OCI-LY7 (cell line): ENCODE measurements at regions not wholly inside any gene's neighbourhood (a gene's known extent, or its start where the extent isn't known, plus 50 kb on each side); places are given as distances from the start of the nearest gene placed in this dataset.

ENCODE experiments used
- BruUV-seq: library from RNA; stranded (reverse); fragments of 400-500 nt; replicated peaks from 2 replicates; lab custom pipeline; 2021; lab: Mats Ljungman, UMichigan
- CTCF ChIA-PET: fragments of 300-600 bp; sonication (Branson Sonifier 250); formaldehyde crosslinking; loops from one replicate; lab custom pipeline; 2022; ENCODE audit warnings: antibody characterized with exemption; ENCODE audit not compliant: unreplicated experiment; lab: Charles Lee
- POLR2A ChIA-PET: fragments of 300-600 bp; sonication (Branson Sonifier 250); formaldehyde crosslinking; loops from one replicate; lab custom pipeline; 2022; ENCODE audit warnings: antibody characterized with exemption; lab: Charles Lee
- DNase-seq: peaks from one replicate; pipeline ENCODE4 v3.0.0-alpha.2; 2015; ENCODE audit warnings: low spot score
- H2AFZ ChIP-seq: fragments of 200-600 bp; sonication (generic), shearing (Covaris generic); 2 replicates; pipeline ENCODE4 v1.6.1; 2014; ENCODE audit warnings: mild to moderate bottlenecking, antibody characterized with exemption, low read length, moderate library complexity
- H3K27ac ChIP-seq: fragments of 200-600 bp; sonication (generic); 2 replicates; pipeline ENCODE4 v1.5.1; 2014; ENCODE audit warnings: mixed run types, low read depth, mild to moderate bottlenecking, moderate library complexity, low read length, inconsistent platforms; ENCODE audit not compliant: poor library complexity, severe bottlenecking
- H3K36me3 ChIP-seq: fragments of 200-600 bp; sonication (generic); 2 replicates; pipeline ENCODE4 v1.6.1; 2014; ENCODE audit warnings: mild to moderate bottlenecking, antibody characterized with exemption, low read length, moderate library complexity, mixed read lengths; ENCODE audit not compliant: insufficient read depth
- H3K4me1 ChIP-seq: fragments of 200-600 bp; sonication (generic); 2 replicates; pipeline ENCODE4 v1.5.1; 2014; ENCODE audit warnings: mild to moderate bottlenecking, low read length; ENCODE audit not compliant: insufficient read depth, poor library complexity, severe bottlenecking
- H3K4me2 ChIP-seq: fragments of 200-600 bp; sonication (generic); 2 replicates; pipeline ENCODE4 v1.6.1; 2014; ENCODE audit warnings: mild to moderate bottlenecking, low read length
- H3K4me3 ChIP-seq: fragments of 200-600 bp; sonication (generic); 2 replicates; pipeline ENCODE4 v1.5.1; 2014; ENCODE audit warnings: mild to moderate bottlenecking, low read depth, low read length; ENCODE audit not compliant: poor library complexity, severe bottlenecking
- H3K79me2 ChIP-seq: fragments of 200-600 bp; sonication (generic); 2 replicates; pipeline ENCODE4 v1.6.1; 2016; ENCODE audit warnings: low read depth, mild to moderate bottlenecking, low read length, moderate library complexity, mixed read lengths; ENCODE audit not compliant: insufficient read depth
- H3K9me2 ChIP-seq: fragments of 200-600 bp; sonication (generic); 2 replicates; pipeline ENCODE4 v1.6.1; 2016; ENCODE audit warnings: mild to moderate bottlenecking, low read length, mixed read lengths; ENCODE audit not compliant: insufficient read depth
- H3K9me3 ChIP-seq: fragments of 200-600 bp; sonication (generic); 2 replicates; pipeline ENCODE4 v1.6.1; 2014; ENCODE audit warnings: mild to moderate bottlenecking, mixed run types, low read length, mixed read lengths
- H4K20me1 ChIP-seq: fragments of 200-600 bp; sonication (generic); 2 replicates; pipeline ENCODE4 v1.6.1; 2014; ENCODE audit warnings: mild to moderate bottlenecking, antibody characterized with exemption, low read length, moderate library complexity, mixed read lengths; ENCODE audit not compliant: insufficient read depth
- EZH2phosphoT487 ChIP-seq: fragments of 200-600 bp; sonication (generic); IDR thresholded peaks from 2 replicates; pipeline ENCODE4 v1.6.1; 2018; ENCODE audit warnings: low read depth, borderline replicate concordance, mild to moderate bottlenecking, mixed run types, antibody characterized with exemption, low read length, moderate library complexity, mixed read lengths
- intact Hi-C: fragments of 100-400 bp; cut with micrococcal nuclease; formaldehyde crosslinking; loops from one replicate; pipeline ENCODE4 v1.10.0; 2022; ENCODE audit not compliant: unreplicated experiment
- TF ChIP-seq, protein P1 (sequence below): fragments of 200-600 bp; sonication (generic); conservative IDR thresholded peaks from 2 replicates; pipeline ENCODE4 v1.5.1; 2014; ENCODE audit warnings: mild to moderate bottlenecking, antibody characterized with exemption, low read length, moderate library complexity, mixed read lengths

DNA sequence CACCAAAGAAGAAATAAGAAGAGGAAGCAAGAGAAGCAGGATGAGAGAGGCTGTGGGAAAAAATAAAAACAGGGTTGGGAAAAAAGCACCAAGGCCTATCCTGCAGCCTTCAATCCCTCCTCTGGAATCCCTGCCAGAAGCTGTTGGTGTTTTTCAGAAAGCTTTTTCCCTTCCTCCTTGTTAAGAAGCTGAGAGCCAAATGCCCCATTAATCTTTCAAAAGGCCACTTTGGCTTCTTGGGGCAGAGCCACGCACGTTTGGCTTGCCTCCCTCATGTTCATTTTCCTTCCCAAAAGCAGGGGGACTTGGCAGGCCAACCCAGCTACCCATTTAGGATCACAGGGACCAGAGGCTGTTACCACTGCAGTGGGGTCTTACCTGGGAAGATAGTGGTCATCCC, 365.3 kb downstream of the NUAK1 start:
- ChIA-PET CTCF (no interaction called here), POLR2A (no interaction called here)
- Histone ChIP-seq H3K27ac (no peak overlapping the region), H3K4me1 (no peaks in the 10 kb centered on the region), H3K4me3 (no peak overlapping the region), H3K79me2 (no peaks in the 10 kb centered on the region), H3K4me2 (no peak overlapping the region), H3K9me3 (no peaks in the 10 kb centered on the region), H3K9me2 (no peaks in the 10 kb centered on the region), H2AFZ (no peak overlapping the region), H4K20me1 (no peaks in the 10 kb centered on the region), H3K36me3 (no peaks in the 10 kb centered on the region)
- BruUV-seq = no TSS peak
- TF ChIP-seq, protein P1, sequence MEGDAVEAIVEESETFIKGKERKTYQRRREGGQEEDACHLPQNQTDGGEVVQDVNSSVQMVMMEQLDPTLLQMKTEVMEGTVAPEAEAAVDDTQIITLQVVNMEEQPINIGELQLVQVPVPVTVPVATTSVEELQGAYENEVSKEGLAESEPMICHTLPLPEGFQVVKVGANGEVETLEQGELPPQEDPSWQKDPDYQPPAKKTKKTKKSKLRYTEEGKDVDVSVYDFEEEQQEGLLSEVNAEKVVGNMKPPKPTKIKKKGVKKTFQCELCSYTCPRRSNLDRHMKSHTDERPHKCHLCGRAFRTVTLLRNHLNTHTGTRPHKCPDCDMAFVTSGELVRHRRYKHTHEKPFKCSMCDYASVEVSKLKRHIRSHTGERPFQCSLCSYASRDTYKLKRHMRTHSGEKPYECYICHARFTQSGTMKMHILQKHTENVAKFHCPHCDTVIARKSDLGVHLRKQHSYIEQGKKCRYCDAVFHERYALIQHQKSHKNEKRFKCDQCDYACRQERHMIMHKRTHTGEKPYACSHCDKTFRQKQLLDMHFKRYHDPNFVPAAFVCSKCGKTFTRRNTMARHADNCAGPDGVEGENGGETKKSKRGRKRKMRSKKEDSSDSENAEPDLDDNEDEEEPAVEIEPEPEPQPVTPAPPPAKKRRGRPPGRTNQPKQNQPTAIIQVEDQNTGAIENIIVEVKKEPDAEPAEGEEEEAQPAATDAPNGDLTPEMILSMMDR = no peak
- no peak for TF ChIP-seq EZH2phosphoT487
- DNase-seq = no peak
- intact Hi-C loops = no loop called here

DNA sequence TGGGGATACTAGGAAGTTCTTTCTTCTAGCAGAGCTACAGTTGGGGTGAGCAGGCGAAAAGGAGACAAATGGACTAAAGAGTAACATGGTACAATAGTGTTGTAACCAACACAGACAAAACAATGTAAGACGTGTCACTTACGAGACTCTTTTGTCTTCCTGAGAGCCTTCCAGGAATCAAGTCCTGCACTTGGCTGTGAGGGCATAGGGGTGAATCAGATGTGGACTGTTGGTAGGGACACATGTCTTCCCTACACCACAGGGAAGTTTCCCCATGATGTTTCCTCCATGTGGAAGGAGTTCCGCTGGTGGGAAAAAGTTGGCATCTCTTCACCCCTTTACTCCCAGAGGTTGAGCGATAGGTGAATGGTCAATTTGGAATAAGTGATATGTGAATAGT, 364.7 kb downstream of the NUAK1 start:
- Histone ChIP-seq H2AFZ (no peak overlapping the region), H3K4me2 (no peak overlapping the region), H3K79me2 (no peaks in the 10 kb centered on the region), H3K27ac (no peak overlapping the region), H4K20me1 (no peaks in the 10 kb centered on the region), H3K9me3 (no peaks in the 10 kb centered on the region), H3K36me3 (no peaks in the 10 kb centered on the region), H3K9me2 (no peaks in the 10 kb centered on the region), H3K4me1 (no peaks in the 10 kb centered on the region), H3K4me3 (no peak overlapping the region)
- no peak for DNase-seq
- no peak for TF ChIP-seq EZH2phosphoT487
- TF ChIP-seq, protein P1 = no peak
- POLR2A ChIA-PET = interaction anchor here (1.0 to 1.1 kb wide), 2 partner anchors 9 to 18 kb away, joined by 3 read pairs; no protein-coding TSS in a partner anchor
- BruUV-seq = no TSS peak
- intact Hi-C loops = no loop called here
- CTCF ChIA-PET = no interaction called here

DNA sequence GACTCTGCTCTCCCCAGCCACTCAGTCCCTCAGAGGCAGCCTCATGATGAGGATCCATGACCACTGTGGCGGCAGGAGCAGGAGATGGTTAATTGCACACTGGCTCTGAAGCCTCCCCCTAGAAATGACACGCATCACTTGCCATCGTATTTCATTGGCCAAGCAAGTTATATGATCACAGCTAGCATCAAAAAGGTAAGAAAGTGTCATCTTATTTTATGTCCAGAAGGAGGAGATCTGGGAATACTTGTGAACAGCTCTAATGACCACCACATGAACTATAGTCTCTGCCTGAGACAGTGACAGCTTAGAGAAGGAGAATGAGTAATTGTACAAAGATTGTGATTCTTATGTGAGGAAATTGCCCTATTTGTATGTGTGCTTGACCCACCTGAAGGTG, 363.4 kb downstream of the NUAK1 start:
- BruUV-seq = no TSS peak
- ChIA-PET POLR2A (interaction anchor here (0.6 to 1.1 kb wide), 2 partner anchors 20 to 516 kb away, joined by 3 to 5 read pairs; no protein-coding TSS in a partner anchor), CTCF (no interaction called here)
- no peak for TF ChIP-seq EZH2phosphoT487
- TF ChIP-seq, protein P1 = no peak
- no peaks in the 10 kb centered on the region for H4K20me1 ChIP-seq
- no peaks in the 10 kb centered on the region for H3K4me1 ChIP-seq
- no peaks in the 10 kb centered on the region for H3K9me3 ChIP-seq
- H3K9me2 ChIP-seq = no peaks in the 10 kb centered on the region
- intact Hi-C loops = no loop called here
- no peak overlapping the region for H2AFZ ChIP-seq
- no peak overlapping the region for H3K4me2 ChIP-seq
- H3K79me2 ChIP-seq = no peaks in the 10 kb centered on the region
- H3K36me3 ChIP-seq = no peaks in the 10 kb centered on the region
- H3K27ac ChIP-seq = no peak overlapping the region
- H3K4me3 ChIP-seq = no peak overlapping the region
- DNase-seq = no peak
